ENCODE measurements at regions not wholly inside any gene's neighbourhood (a gene's known extent, or its start where the extent isn't known, plus 50 kb on each side); places are given as distances from the start of the nearest gene placed in this dataset.

DNA sequence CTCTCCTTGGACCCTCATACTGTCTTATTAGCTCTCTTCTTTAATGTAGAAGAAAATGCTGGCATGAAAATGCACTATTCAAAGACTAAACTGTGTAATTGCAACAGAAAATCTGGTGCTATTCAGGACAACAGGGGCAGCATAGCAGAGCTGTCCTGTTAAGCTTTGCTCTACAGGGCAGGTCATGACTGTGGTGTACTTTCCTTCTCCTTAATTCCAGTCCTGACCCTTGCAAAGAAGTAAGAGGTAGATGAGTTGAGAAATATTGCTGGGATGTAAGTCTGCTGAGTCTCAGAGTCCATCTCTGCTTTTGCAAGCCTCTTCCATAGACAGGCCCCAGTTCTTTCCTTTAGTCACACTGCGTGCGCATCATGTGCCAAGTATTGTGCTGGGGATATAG, 52.6 kb upstream of the STK38L start:
- TF ChIP-seq, protein P1, sequence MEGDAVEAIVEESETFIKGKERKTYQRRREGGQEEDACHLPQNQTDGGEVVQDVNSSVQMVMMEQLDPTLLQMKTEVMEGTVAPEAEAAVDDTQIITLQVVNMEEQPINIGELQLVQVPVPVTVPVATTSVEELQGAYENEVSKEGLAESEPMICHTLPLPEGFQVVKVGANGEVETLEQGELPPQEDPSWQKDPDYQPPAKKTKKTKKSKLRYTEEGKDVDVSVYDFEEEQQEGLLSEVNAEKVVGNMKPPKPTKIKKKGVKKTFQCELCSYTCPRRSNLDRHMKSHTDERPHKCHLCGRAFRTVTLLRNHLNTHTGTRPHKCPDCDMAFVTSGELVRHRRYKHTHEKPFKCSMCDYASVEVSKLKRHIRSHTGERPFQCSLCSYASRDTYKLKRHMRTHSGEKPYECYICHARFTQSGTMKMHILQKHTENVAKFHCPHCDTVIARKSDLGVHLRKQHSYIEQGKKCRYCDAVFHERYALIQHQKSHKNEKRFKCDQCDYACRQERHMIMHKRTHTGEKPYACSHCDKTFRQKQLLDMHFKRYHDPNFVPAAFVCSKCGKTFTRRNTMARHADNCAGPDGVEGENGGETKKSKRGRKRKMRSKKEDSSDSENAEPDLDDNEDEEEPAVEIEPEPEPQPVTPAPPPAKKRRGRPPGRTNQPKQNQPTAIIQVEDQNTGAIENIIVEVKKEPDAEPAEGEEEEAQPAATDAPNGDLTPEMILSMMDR (IDR thresholded peaks at IDR 0.05): no peak
- TF ChIP-seq POLR2A (IDR thresholded peaks at IDR 0.05): no peak

Data from transverse colon (tissue), 3 donors.